Erythroblast (primary cell): ENCODE measurements at regions not wholly inside any gene's neighbourhood (a gene's known extent, or its start where the extent isn't known, plus 50 kb on each side); places are given as distances from the start of the nearest gene placed in this dataset.

Source experiments
- GATA1 ChIP-seq: IDR thresholded peaks from 2 replicates; pipeline ENCODE4 v1.6.1; 2011; ENCODE audit warnings: low read depth, mild to moderate bottlenecking, control low read depth, low read length, moderate library complexity
- POLR2A ChIP-seq: IDR thresholded peaks from 2 replicates; pipeline ENCODE4 v1.6.1; 2011; ENCODE audit warnings: mild to moderate bottlenecking, low read length

DNA sequence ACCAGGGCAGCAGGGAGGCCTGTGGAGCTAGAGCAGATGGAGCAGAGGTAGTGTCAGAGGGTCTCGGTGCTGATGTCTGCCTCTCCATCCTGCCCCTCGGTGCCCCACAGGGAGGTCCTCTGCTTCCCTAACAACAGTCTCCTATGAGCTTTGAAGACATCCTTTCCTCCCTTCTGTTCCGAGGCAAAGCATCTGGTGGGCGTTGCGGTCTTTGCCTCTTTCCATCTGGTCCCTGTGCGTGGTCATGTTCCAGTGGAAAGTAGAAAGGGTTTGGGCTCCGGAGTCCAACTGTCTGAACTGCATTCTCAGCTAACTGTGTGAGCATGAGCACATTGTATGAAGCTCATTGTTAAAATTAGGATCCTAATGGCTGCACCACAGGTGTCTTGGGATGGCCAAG, 370.6 kb downstream of the AACS start:
- no peak for TF ChIP-seq POLR2A
- no peak for TF ChIP-seq GATA1
